Astrocyte (in vitro differentiated cells and primary cell): ENCODE measurements at regions not wholly inside any gene's neighbourhood (a gene's known extent, or its start where the extent isn't known, plus 50 kb on each side); places are given as distances from the start of the nearest gene placed in this dataset.

ENCODE experiments used
- CTCF ChIP-seq: IDR thresholded peaks from 2 replicates; pipeline ENCODE4 v1.5.1; 2011; ENCODE audit warnings: low read depth, mild to moderate bottlenecking, inconsistent platforms, low read length, moderate library complexity; ENCODE audit not compliant: insufficient read depth
- EZH2 ChIP-seq: IDR thresholded peaks from 2 replicates; pipeline ENCODE4 v1.6.1; 2012; ENCODE audit warnings: mild to moderate bottlenecking, low read length, inconsistent platforms; ENCODE audit not compliant: insufficient read depth

- no peak for TF ChIP-seq CTCF
- TF ChIP-seq EZH2 = no peak
Observed at GRCh38 chr4:111537165-111537564, 608.1 kb upstream of the FAM241A start.
